ENCODE measurements at regions not wholly inside any gene's neighbourhood (a gene's known extent, or its start where the extent isn't known, plus 50 kb on each side); places are given as distances from the start of the nearest gene placed in this dataset.
A peak's percentile ranks its signal among the peaks of the same experiment; 100 is the strongest.

DNA sequence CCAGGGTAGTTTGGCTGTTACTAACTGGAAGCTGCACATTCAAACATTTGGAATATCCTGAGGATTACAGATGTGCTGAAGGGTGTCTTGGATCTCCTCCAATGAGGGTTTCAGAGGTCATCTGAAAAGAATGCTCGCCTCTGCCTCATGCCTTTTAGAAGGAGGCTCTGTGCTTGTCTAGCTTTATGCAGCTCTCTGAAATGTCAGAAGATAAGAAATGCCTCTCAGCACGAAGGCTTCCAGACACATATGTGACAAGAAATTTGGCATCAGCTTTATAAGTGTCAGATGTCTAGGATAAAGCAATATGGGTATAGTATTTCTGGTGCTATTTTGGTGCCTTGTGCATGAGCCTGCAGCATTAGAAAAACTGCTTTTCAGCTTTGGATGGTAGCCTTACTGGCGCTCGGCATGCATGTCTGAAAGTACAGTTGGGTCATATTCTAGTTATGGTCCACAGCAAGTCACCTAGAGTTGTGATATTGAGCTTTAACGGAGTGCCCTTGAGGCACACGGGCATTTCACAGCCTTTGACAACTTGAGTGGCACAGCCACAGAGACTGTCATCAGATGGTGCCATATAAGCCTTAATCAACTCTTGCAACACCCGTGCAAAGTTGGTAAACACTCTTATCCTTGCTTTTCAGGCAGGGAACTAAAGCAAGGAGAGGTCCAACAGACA lies 70.8 kb upstream of the PGRMC2 start:
- peak; percentile 82 for DNase-seq (ENCODE audit: low read depth)

DNA sequence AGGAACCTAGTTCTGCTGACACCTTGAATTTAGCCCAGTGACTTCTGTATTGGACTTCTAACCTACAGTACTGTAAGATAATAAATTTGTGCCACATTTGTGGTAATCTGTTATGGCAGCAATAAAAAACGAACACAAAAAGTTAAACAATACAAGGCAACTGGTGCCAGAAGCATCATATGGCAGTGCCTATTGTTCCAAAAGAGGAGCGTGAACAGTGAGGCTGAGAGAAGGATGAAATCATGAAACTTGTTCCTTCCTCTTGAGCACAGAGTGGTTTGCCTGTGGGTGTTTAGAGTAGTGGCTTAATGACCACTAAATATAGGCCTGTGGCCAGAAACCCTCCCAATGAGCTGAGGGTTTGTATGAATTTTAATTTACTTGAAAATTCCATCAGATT lies 69.7 kb upstream of the PGRMC2 start:
- DNase-seq (ENCODE audit: low read depth): no peak

DNA sequence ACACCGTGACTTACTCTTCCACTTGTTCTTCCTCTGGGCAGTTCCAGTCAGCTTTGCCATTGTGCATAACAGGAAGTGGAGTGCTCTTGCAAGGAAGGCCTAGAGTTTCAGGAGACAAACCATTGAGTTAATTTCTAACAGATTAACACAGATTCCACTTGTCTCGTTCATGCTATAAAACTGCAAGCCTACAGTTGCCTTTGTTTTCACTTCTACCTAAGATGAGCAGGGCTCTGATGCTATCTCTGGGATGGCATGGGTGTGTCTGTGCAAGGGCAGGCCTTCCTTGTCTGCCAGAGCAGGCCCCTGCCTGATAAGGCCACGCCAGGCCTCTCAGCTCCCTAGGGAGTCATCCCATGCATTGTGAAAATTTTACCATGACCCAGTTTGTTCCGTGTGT lies 67.7 kb upstream of the PGRMC2 start:
- peak; percentile 38 for DNase-seq (ENCODE audit: low read depth)

DNA sequence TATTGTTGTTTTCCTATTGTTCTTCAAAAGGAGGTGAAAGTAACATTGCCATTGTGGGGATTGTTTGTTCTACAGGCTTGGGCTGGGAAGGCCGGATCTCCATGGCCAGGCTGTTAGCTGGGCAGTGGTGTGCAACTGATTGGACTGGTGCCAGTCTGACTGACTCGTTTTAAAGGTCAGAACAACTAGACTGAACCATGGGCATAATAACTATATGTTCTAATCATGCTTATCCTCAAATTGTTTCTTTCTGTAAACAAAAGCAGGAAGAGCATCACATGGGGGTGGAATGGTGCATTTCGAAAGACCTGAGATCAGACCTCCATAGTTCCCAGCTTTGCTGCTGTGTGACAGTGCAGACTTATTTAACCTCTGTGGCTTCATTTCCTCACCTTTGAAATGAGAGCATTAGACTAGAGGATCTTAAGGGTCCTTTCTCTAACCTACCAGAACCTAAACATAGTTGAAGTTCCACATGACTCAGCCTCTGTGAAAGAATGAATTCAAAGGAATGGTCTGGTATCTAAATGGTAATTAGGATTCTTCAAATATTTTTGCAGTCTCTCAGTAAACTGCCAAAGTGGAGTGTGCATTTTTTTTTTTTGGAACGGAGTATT lies 66.7 kb upstream of the PGRMC2 start:
- peak; percentile 95 for DNase-seq (ENCODE audit: low read depth)

DNA sequence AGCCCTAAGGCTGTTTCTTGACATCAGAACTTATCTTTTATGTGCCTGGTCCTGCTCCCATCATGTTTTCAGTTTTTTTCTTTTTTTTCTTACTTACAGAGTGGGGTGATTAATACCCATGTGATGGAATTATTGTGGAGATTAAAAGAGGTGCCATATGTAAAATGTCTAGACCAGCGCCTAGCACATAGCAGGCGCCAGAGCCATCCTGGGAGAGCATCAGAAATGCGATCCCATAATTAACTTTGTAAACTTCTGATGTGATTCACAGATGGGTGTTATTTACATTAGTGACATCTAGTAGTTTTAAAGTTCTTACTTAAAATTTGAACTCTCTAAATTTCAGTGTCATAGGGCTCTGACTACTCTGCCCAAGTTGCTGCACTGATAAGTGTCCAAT lies 66.2 kb upstream of the PGRMC2 start:
- DNase-seq (ENCODE audit: low read depth): peak; percentile 53

DNA sequence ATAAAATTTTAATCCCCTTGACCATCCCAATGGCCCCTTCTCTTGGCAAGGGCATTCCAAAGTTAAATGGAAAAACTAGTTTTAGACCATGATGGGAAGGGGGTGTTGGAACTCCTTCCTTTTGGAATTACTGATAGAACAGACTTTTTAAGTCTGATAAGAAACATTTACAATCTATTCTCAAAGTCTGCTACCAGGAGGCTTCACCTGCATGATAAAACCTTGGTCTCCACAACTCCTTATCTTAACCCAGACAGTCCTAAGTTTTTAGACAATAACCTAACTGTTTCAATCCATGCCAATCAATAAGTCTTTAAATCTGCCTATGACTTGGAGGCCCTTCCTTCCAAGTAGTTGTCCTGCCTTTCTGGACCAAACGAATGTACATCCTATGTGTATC lies 63.9 kb upstream of the PGRMC2 start:
- no peak for DNase-seq (ENCODE audit: low read depth)

DNA sequence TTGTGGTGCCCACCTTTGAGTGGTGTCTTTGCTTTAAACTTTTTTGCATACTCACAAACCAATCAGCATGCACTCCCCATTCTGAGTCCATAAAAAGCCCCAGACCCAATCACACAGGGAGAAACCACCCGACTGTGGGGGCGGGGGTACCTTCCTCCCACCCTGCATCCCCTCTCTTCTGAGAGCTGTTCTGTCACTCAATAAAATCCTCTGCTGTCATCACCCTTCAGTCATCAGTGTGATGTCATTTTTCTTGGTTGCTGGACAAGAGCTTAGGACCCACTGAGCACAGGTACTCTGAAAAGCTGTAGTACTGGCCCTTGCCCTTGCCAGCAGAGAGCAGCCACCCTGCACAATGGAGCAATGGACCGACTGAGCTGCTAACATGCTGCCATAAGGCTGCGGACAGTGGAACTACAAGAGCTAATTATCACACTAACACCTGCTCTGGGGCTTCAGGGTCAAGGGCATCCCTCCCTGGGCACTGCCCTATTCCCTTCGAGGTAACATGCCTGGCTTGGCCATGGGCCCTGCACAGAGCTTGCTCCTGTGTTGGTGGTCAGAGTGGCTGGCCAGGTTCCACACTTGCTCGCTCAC lies 62.9 kb upstream of the PGRMC2 start:
- no peak for DNase-seq (ENCODE audit: low read depth)

DNA sequence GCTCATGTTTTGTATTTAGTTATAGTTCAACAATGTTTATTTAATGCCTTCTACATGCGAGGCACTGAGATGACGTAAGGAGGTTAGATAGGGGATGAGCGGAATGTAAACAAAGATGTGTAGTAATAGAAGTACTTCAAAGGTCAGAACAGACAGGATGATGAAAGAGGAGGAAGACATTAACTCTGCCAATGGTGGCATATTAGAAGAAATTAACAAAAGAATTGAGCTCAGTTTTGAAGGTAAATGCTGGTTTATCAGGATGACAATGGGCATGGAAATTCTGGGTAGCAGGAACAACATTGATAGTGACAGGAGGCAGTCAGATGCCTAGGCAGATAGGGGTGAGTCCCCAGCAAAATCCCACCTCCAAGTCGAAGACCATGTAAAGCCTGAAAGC lies 62.3 kb upstream of the PGRMC2 start:
- peak; percentile 79 for DNase-seq (ENCODE audit: low read depth)

DNA sequence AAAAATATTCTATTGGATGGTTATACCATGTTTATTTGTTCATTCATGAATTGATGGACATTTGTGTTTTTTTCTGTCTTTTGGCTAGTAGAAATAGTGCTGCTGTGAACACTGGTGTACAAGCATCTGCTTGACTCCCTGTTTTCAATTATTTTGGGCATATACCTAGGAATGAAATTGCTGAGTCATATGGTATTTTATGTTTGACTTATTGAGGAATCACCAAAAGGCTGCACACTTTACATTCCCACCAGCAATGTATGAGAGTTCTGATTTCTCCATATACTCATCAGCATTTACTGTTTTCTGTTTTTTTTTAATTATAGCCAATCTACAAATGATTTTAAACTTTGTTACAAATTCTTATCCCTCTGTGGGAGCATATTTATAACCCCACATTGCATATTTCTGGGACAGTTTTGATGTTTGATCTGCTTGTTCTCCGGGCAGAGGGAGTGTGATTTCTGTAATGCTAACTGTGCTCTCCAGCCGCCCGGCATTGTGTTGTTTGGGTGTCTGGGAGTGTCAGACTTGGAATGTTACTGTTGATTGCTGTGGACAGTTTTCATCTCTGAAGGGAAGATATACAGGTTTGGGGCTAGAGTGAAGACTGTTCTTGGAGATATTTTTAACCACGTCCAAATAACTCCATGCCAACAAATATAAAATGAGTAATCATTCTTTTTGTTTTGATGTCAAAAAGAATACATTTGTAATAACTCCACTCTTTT lies 60.5 kb upstream of the PGRMC2 start:
- no peak for DNase-seq (ENCODE audit: low read depth)

DNA sequence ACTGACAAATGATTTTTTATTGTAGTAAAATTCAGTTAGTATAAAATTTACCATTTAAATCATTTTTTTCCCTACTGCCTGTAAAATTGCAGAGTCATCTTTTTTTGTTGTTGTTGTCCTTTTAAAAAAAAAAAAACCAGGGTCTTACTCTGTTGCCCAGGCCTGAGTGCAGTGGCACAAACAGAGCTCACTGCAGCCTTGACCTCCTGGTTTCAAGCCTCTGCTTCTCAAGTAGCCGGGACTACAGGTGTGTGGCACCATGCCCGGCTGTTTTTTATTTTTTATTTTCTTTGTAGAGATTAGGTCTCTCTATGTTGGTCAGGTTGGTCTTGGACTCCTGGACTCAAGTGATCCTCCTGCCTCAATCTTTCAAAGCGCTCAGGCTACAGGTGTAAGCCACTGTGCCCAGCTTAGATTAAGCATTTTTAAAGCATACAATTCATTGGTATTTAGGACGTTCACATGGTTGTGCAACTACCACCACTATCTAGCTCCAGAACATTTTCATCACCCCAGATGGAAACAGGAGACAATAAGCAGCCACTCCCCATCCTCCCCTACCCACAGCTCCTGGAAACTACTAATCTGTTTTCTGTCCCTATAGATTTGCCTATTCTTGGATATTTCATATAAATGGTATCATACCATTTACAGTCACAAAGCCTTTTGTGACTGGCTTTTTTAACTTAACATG lies 59.7 kb upstream of the PGRMC2 start:
- DNase-seq (ENCODE audit: low read depth): no peak

DNA sequence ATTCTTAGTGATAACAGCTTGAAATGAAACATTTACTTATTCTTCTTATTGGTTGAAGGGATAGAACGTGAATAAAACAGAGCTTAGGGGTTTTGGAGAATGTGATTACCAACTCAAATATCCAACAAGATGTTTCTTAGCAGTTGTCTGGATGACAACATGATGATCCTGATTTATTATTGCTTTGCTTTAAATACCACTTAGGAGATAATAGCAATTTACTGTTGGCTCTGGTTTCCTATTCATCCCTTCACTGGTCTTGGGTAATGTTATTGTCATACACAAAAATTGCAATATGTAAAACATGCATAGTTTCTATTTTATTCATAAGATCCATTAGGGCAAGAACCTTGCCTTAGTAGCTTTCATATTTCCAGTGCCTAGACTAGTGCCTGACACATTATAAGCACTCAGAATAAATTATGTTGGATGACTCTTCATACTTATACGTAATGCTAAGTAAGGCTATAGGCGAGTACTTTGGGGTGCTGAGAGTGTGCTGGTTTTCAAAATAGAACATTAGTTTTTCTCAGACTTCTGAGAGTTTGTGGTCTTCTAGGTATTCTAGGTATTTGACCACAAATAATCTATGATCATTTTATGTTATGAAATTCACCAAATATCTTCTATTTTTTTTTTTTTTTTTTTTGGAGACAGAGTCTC lies 58.6 kb upstream of the PGRMC2 start:
- DNase-seq (ENCODE audit: low read depth): no peak

DNA sequence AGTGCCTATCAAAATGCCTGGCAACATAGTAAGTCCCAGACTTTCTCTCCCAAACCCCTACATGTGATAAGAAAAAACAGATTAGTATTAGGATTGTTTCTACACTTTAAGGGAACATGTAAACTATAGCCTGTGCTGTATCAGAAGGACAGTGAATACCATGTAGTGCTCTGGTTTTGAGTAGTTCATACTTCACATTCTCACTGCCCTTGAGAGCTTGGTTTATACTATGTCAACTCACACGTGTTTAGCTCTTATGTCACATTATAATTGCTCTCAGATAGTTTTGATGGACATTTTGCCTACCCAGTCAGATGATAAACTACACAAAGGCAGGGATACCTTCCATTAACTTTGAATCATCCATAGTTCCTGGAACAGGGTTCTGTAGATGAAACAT lies 58.0 kb upstream of the PGRMC2 start:
- DNase-seq (ENCODE audit: low read depth): no peak

DNA sequence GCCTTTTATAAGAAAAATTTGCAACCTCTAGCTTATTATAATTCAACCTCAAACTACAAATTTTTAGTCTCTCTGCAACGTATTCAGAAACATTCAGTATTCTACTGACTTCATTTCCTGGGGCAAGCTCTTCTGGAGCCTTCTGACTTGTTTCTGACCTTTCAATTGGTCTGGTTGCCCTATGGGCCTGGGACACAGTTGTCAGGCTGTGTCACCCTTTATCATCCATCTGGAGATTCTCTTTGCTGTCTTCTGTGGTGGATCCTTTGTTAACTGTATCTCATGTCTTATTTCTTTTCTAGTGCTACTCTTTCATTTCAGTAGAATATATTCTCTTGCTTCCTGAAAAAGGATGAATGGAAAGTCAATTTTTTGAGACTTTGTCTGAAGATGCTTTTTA lies 55.1 kb upstream of the PGRMC2 start:
- no peak for DNase-seq (ENCODE audit: low read depth)

DNA sequence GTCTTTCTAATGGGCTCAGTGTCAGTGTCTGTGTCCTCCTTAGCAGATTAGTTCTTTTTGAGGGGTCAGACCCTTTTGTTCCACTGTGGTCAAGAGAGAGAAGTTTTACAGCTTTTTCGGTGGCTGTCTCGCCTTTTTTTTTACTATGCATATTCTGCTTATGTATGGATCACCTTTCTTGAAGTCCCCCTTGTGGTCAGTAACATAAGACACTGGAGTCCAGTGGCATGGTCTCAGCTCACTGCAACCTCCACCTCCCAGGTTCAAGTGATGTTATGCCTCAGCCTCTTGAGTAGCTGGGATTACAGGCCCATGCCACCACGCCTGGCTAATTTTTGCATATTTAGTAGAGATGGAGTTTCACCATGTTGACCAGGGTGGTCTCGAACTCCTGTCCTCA lies 54.0 kb upstream of the PGRMC2 start:
- DNase-seq (ENCODE audit: low read depth): no peak

DNA sequence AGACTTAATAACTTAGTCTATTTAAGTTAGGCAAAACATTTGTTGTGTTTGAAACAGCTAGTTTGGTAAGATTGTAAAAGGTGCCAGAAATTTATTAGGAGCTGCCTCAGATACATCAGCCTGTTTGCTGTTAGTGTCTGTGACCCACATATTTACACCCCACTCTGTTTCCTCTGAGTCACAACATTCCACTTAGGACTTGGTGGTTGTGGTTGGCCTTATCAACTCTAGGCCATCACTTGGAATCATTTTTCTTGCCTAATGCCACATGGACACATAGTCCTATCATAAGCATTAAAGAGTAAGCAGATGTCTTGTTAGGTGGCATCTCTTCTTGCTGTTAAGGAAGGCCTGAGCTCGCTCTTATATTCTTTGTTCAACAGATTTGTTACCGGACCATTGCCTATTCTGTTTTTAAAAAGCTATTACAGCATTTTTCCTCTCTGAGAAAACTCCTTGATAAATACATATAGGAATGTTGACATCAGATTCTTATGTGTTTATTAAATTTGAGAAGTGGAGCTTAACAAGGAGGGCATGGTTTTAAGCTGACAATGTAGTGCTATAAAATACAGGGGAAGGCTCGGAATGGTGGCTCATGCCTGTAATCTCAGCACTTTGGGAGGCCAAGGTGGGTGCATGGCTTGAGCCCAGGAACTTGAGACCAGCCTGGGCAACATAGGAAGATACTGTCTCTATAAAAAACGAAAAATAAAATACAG lies 51.2 kb upstream of the PGRMC2 start:
- DNase-seq (ENCODE audit: low read depth): peak; percentile 94

DNA sequence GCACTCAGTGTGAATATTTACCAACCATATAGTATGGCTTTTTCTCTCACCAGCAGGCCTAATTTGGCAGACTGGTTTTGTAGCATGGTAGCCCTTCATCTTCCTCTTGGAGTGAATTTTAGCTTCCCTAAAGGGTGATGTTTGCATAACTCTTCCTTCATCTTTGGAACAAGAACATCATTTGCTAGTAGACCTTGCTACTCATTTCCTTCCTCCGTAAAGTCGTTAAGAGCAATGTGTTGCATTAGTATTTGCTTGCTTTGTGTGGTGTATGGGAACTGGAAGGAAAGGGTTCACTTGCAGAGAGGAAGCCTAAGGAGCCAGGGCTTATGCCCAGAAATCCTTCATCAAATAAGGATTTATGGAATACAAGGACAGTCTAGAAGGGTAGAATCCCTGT lies 50.2 kb upstream of the PGRMC2 start:
- DNase-seq (ENCODE audit: low read depth): no peak
